ENCODE measurements at regions not wholly inside any gene's neighbourhood (a gene's known extent, or its start where the extent isn't known, plus 50 kb on each side); places are given as distances from the start of the nearest gene placed in this dataset.
"Not testable (repeated sequence)": the region's sequence is repeated elsewhere in the genome, so short reads cannot be mapped to it uniquely, and the experiment has no call there.

- no peak overlapping the region for H3K27ac Mint-ChIP-seq
- no peaks in the 10 kb centered on the region for H3K4me1 Mint-ChIP-seq
- H3K36me3 Mint-ChIP-seq (ENCODE audit: low read depth): no peaks in the 10 kb centered on the region
- no peak for DNase-seq
- ATAC-seq: no peak
- no peaks in the 10 kb centered on the region for H3K9me3 Mint-ChIP-seq
- no peak overlapping the region for H3K4me3 Mint-ChIP-seq
- peaks cover 3% of the 10 kb centered on the region for H3K27me3 Mint-ChIP-seq
Measured at GRCh38 chr5:179413086-179413690, 67.9 kb upstream of the ADAMTS2 start.

DNA sequence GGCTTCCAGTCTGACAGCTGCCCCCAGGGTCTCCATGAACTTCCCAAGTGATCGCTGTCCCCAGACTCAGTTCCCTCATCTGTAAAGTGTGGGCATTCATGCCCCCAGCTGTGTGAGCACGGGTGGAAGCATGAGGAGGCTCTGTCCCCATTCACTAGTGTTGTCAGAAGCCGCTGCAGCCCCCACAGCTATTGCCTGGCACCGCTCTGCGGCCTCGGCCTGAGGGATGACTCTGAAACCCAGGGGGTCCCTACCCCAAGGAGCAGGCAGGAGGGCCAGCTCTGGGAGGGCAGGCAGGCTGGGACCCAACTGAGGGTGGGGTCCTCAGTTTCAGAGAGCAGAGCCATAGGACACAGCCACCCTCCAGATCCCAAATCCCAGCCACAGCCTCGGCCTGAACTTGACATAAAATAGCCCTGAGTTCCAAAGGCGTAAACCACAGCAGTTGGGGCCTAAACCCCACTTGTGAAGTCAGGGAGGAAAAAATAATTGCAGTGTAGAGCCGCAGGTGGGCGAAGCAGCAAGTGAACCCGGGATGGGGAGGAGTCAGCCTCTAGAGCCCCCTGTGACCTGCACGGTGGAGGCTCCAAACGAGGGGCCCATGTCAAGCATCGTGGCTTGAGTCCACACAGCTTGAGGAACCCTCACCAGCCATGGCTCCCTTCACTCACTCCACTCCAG lies 66.0 kb upstream of the ADAMTS2 start:
- Mint-ChIP-seq H3K4me1 (no peaks in the 10 kb centered on the region), H3K36me3 (ENCODE audit: low read depth) (no peaks in the 10 kb centered on the region), H3K27me3 (peaks cover 3% of the 10 kb centered on the region), H3K27ac (no peak overlapping the region), H3K9me3 (no peaks in the 10 kb centered on the region), H3K4me3 (no peak overlapping the region)
- ATAC-seq (no peak), DNase-seq (no peak)

DNA sequence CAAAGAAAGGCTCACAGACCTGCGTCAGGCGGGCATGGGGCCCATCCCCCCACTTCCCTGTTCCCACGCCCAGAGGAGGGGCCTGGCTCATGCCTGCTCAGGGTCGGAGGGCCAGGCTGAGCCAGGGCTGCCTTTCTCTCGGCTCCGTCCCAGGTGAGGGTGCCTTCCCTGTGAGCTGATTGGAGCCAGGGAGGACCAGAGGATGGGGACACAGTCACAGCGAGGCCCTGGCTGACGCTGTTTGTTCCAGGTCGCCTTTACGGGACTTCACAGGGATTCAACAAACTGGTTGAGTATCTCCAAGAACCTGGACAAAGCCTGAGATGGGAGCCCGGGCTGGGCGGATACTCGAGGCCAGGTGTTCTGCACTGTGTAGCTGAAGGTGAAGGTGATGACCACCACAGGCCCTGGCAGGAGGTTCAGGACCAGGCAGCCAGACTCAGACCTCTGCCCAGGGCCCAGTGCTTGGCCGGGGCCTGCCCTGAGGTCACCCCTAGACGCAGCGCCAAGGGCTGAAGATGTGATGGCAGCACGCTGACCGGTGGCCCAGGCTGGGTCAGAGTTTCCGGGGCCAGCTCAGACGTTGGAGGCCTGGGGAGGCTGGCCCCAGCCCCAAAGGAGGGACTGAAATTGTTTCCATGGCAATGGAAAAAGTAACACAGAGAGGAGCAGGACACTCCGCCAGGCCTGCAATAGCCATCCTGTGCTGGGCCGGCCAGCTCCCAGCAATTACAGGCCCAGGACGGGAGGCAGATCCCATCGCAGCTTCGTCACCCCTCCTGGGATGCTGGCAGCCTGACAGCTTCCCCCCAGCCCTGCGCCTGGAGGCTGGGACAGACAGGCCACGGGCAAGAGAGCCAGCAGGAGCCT lies 65.3 kb upstream of the ADAMTS2 start:
- Mint-ChIP-seq H3K9me3 (no peaks in the 10 kb centered on the region), H3K4me3 (no peak overlapping the region), H3K27me3 (peaks cover 3% of the 10 kb centered on the region), H3K27ac (no peak overlapping the region), H3K36me3 (ENCODE audit: low read depth) (no peaks in the 10 kb centered on the region), H3K4me1 (no peaks in the 10 kb centered on the region)
- DNase-seq: no peak
- no peak for ATAC-seq

DNA sequence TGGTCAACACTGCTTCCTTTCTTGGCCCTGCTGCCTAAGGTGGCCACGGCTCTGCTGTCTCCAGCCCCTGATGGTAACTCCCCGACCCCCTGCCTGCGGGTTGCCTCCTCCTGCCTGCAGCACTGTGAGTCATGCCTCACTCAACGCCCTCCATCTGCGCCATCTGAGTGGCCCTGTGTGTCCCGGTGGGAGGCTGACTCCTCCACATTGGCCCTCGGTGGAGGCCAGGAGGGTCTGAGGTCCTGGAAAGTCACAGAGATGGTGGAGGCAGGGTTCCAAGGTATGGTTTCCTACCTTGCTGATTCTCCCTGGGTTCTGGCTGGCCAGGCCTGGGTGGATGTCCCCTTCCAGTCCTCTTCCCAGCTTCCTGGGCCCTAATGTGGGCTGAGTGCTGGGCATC lies 64.5 kb upstream of the ADAMTS2 start:
- Mint-ChIP-seq H3K4me3 (no peak overlapping the region), H3K9me3 (no peaks in the 10 kb centered on the region), H3K36me3 (ENCODE audit: low read depth) (no peaks in the 10 kb centered on the region), H3K27ac (no peak overlapping the region), H3K4me1 (no peaks in the 10 kb centered on the region), H3K27me3 (peaks cover 3% of the 10 kb centered on the region)
- no peak for DNase-seq
- no peak for ATAC-seq

GRCh38 chr5:179408611-179409010 lies 63.4 kb upstream of the ADAMTS2 start:
- H3K36me3 Mint-ChIP-seq (ENCODE audit: low read depth): no peaks in the 10 kb centered on the region
- peaks cover 3% of the 10 kb centered on the region for H3K27me3 Mint-ChIP-seq

DNA sequence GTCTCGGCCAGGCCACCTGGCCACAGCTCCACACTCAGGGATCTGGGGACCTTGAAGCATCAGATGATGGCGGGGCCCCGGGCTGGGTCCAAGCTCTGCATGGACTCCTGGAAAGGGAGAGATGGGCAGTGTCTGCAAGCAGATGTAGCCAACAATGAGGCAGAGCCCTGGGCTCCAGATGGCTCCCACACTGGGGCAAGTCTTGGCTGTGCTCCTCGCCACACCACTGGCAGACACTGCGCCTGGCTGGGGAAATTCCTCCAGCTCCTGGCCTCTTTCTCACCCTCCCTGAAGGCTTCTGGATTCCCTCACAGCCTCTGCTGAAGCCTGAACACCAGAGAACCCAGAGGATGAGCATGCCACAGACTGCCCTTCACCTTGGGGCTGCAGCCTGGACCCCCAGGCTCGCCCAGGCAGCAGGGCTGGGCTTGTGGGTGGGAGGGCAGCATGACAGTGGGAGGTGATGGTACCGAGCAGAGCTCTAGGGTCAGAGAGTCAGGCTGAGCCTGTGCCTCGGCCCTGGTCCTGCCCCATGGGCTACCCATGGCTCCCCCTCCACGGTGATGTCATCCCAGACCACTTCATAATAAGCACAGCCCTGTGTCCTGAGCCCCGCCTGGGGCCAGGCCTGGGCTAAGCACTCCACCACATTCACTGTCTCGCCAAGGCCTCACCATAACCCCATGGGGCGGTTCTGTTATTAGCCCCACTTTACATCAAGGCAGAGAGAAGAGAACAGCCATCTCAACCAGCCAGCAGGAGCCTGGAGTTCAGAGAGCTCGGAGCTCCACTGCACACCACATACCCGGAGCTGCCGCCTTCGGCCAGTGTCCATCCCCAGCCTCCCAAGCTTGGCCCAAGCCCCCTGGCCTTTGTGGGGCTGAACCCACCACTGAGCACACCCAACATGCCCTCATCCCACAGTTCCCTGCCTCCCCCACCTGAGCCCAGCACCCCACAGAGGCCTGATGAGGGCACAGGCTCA lies 62.2 kb upstream of the ADAMTS2 start:
- DNase-seq: no peak
- ATAC-seq: no peak
- Mint-ChIP-seq H3K36me3 (ENCODE audit: low read depth) (no peaks in the 10 kb centered on the region), H3K27me3 (peaks cover 3% of the 10 kb centered on the region), H3K27ac (no peak overlapping the region), H3K4me1 (no peaks in the 10 kb centered on the region), H3K9me3 (no peaks in the 10 kb centered on the region), H3K4me3 (no peak overlapping the region)

More at GRCh38 chr5:179408611-179409010, 63.4 kb upstream of the ADAMTS2 start:
- H3K9me3 Mint-ChIP-seq: no peaks in the 10 kb centered on the region
- no peaks in the 10 kb centered on the region for H3K4me1 Mint-ChIP-seq
- H3K4me3 Mint-ChIP-seq: no peak overlapping the region
- ATAC-seq (no peak), DNase-seq (no peak)
- no peak overlapping the region for H3K27ac Mint-ChIP-seq

GRCh38 chr5:179406031-179406961 lies 61.0 kb upstream of the ADAMTS2 start:
- Mint-ChIP-seq H3K9me3 (peaks cover 6% of the 10 kb centered on the region), H3K4me3 (no peak overlapping the region), H3K27ac (no peak overlapping the region), H3K27me3 (peaks cover 3% of the 10 kb centered on the region), H3K36me3 (ENCODE audit: low read depth) (no peaks in the 10 kb centered on the region), H3K4me1 (no peaks in the 10 kb centered on the region)
- ATAC-seq (no peak), DNase-seq (no peak)

DNA sequence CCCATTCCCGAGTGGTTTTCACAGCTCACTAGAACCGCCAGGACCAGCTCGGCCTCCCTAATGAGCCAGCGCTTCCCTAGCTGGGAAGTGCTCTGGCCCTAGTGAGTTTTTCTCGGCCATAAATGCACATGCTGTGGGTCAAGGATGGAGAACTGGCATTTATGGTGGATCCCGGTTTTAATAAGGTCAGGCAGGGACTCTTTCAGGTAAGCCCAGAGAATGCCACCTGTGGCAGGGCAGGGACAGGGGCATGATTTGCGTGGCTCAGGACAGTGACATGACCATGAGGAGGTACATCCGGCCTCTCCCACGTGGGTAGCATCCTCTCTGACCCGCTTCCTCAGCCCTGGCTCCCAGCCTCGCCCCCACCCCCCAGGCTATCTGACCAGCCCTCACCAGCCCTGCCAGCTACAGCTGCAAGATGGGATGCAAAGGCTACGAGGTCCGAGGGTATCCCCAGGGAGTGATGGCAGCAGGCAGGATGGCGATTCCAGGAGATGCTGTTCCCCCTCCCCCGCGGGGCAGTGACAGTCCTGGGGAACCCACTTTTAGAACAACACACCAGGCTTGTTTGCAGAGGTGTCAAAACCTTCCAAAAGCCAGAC lies 60.3 kb upstream of the ADAMTS2 start:
- DNase-seq: no peak
- Mint-ChIP-seq H3K4me3 (no peak overlapping the region), H3K36me3 (ENCODE audit: low read depth) (no peaks in the 10 kb centered on the region), H3K4me1 (no peaks in the 10 kb centered on the region), H3K27me3 (peaks cover 3% of the 10 kb centered on the region), H3K9me3 (peaks cover 13% of the 10 kb centered on the region), H3K27ac (no peak overlapping the region)
- no peak for ATAC-seq

- peaks cover 3% of the 10 kb centered on the region for H3K27me3 Mint-ChIP-seq
- H3K36me3 Mint-ChIP-seq (ENCODE audit: low read depth): no peaks in the 10 kb centered on the region
- DNase-seq: no peak
- peaks cover 17% of the 10 kb centered on the region for H3K9me3 Mint-ChIP-seq
- no peak overlapping the region for H3K27ac Mint-ChIP-seq
- ATAC-seq: no peak
- H3K4me3 Mint-ChIP-seq: no peak overlapping the region
- H3K4me1 Mint-ChIP-seq: no peaks in the 10 kb centered on the region
Measured at GRCh38 chr5:179405054-179405416, 59.8 kb upstream of the ADAMTS2 start.

DNA sequence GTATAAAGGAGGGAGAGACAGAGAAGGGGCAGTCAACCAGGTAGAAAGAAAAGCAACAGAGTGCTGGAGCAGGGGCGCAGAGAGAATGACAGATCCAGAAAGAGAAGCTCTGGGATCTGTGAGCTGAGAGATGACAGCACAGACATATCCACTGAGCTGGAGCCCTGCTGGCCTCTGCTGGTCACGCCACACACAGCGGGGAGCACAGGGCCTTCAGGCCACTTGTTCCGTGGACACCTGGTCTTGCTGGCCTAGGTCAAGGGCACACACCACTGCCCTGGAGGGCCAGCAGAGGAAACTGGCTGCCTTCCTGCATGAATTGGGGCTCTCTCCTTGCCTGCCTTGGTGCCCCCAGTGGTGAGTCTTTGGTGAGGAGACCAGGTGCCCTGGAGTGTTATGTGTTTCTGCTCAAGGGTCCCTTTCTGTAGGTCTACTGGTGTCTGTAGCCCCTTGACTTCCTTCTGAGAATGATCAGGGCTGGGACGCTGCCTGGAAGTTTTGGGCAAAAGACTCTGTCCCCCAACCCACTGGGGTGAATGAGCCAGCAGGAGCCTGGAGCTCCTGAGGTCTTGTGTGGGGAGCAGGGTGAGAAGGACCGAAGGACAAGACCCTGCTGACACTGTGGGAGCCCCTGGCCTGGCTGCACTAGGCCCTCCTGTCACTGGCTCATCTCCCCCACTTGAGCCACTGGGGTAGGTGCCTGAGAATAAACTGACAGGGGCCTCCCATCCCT lies 59.2 kb upstream of the ADAMTS2 start:
- H3K27ac Mint-ChIP-seq: no peak overlapping the region
- peaks cover 21% of the 10 kb centered on the region for H3K9me3 Mint-ChIP-seq
- ATAC-seq: no peak

DNA sequence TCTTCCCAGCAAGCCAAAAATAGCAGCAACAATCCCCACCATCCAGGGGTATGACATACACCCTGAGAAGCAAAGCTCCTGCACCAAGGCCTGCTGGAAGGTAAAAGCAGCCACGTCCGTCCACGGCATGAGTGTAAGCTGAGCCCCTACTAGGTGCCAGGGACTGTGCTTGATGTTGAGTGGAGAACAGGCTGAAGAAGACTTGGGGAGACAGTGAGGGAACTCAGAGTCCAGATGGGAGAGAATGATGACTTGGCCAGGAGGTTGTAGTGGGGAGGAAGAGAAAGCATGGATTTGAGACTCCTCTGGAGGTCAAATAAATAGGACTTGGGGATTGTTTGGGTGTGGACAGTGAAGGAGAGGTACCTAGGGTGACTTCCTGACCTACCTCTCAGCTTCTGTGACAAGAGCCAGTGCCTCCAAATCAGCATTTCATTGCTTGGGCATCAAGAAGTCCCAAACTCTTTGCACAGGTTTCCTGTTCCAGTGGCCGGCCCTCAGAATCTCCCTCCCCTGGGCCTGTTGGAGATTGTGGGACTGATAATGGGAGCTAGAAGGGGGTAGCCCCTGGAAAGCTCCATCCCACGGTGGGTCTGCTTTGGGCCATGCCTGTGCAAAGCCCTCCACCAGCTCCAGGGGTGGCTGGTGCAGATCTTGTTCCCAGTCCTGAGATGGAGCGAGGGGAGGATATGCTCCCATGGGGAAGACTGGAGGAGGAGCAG lies 58.3 kb upstream of the ADAMTS2 start:
- Mint-ChIP-seq H3K4me1 (no peaks in the 10 kb centered on the region), H3K27me3 (no peaks in the 10 kb centered on the region), H3K9me3 (peaks cover 25% of the 10 kb centered on the region), H3K36me3 (ENCODE audit: low read depth) (peaks cover 6% of the 10 kb centered on the region), H3K27ac (no peak overlapping the region), H3K4me3 (no peak overlapping the region)
- DNase-seq: no peak
- no peak for ATAC-seq

More for the DNA sequence above, 59.2 kb upstream of the ADAMTS2 start:
- Mint-ChIP-seq H3K36me3 (ENCODE audit: low read depth) (peaks cover 4% of the 10 kb centered on the region), H3K4me1 (no peaks in the 10 kb centered on the region), H3K27me3 (peaks cover 3% of the 10 kb centered on the region), H3K4me3 (no peak overlapping the region)
- no peak for DNase-seq

GRCh38 chr5:179400435-179400834 lies 55.2 kb upstream of the ADAMTS2 start:
- not testable (repeated sequence) for H3K36me3 Mint-ChIP-seq (ENCODE audit: low read depth); ATAC-seq; H3K27ac Mint-ChIP-seq; DNase-seq; H3K27me3 Mint-ChIP-seq; H3K4me3 Mint-ChIP-seq; H3K4me1 Mint-ChIP-seq
- H3K9me3 Mint-ChIP-seq: peaks cover 35% of the 10 kb centered on the region

Measured in activated naive CD8-positive, alpha-beta T cell treated with anti-CD3 and anti-CD28 coated beads, Interleukin-2, amount 50 U/mL, for 24 hours (primary cell).